C4-2B (cell line): ENCODE measurements at regions not wholly inside any gene's neighbourhood (a gene's known extent, or its start where the extent isn't known, plus 50 kb on each side); places are given as distances from the start of the nearest gene placed in this dataset.

Experiments
- H3K27ac ChIP-seq: fragments of 450-650 bp; 2 replicates; pipeline ENCODE4 v1.5.1; 2017
- CTCF ChIP-seq: fragments of 450-650 bp; conservative IDR thresholded peaks from 2 replicates; pipeline ENCODE4 v1.5.1; 2017; ENCODE audit warnings: mild to moderate bottlenecking
- ZFX ChIP-seq: fragments of 450-650 bp; IDR thresholded peaks from 2 replicates; pipeline ENCODE4 v1.6.1; 2017

GRCh38 chr3:14252321-14253021, 73.9 kb downstream of the LSM3 start:
- TF ChIP-seq CTCF, result no peak
- TF ChIP-seq ZFX, result no peak
- no peak overlapping the region for H3K27ac ChIP-seq

DNA sequence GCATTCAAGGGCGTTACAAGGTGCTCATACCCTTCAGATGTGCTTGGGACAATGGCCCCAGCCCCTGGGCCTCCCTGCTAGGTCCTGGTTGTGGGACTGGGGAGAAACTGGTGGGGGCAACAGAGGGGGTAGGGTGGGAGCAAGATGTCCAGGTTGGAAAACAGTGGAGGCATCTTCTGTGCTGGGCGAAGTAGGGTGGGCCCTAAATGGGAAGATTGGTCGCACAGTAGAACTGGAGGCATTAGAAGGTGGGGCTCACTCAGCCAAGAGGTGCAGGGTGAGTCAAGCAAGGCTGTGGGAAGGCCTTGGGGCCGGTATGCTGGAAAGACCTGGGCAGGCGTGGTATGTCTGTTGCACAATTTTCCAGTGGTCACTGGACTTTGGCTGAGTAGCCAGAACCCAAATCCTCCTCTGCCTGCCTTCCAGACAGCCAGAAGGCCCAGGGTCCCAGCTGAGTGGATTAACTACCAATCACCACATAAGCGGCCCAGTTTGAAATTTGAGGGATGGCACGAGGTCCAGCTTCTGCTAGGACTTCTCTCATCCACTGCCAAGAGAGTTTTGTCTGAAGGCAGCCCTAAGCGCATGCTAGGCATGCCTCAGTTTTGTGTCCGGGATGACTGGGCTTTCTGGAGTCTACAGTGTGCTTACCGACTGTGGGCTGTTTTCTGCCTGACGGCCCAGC, 74.5 kb downstream of the LSM3 start:
- TF ChIP-seq CTCF, result no peak
- TF ChIP-seq ZFX, result no peak
- H3K27ac ChIP-seq, result no peak overlapping the region

GRCh38 chr3:14253707-14254382, 75.2 kb downstream of the LSM3 start:
- no peak for TF ChIP-seq ZFX
- no peak for TF ChIP-seq CTCF

GRCh38 chr3:14254812-14255702, 76.4 kb downstream of the LSM3 start:
- no peak overlapping the region for H3K27ac ChIP-seq
- TF ChIP-seq CTCF, result no peak
- TF ChIP-seq ZFX, result no peak

More at GRCh38 chr3:14253707-14254382, 75.2 kb downstream of the LSM3 start:
- no peak overlapping the region for H3K27ac ChIP-seq

DNA sequence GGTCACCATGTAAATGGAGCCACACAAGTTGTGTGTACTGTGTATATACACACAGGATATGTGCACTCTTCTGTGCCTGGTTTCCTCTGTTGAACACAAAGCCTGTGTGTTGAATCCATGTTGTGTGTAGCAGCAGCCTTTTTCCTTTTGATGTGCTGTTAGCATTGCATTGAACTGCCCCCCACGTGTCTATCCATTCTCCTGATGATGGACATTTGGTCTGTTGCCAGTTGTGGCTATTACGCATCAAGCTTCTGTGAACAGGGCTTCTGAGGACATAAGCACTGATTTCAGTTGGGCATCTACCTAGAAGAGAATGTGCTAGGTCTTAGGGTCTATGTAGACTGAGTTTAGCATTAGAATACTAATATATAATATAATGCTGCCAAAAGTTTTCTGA, 77.4 kb downstream of the LSM3 start:
- TF ChIP-seq CTCF (no peak), ZFX (no peak)
- no peak overlapping the region for H3K27ac ChIP-seq

GRCh38 chr3:14256561-14257342, 78.1 kb downstream of the LSM3 start:
- H3K27ac ChIP-seq, result no peak overlapping the region

More at GRCh38 chr3:14256561-14257342, 78.1 kb downstream of the LSM3 start:
- TF ChIP-seq CTCF, result no peak
- no peak for TF ChIP-seq ZFX
